ENCODE measurements at regions not wholly inside any gene's neighbourhood (a gene's known extent, or its start where the extent isn't known, plus 50 kb on each side); places are given as distances from the start of the nearest gene placed in this dataset.
"Not testable (repeated sequence)": the region's sequence is repeated elsewhere in the genome, so short reads cannot be mapped to it uniquely, and the experiment has no call there.

DNA sequence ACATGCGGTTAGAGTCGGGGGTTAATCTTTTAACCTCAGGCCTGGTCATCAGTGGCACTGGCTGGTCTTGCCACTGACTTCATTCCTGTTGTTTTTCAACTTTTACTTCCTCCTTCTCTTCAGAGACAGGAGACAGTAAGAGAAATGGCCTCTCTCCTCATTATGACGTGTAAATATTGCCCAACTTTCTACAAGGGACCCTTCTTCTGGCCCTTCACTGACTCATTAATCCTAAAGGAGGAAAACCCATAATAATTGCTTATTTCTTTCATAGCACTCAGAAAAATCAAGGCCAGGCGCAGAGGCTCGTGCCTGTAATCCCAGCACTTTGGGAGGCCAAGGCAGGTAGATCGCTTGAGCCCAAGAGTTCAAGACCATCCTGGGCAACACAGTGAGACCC is 89.3 kb upstream of the SLC1A4 start:
- H3K14ac ChIP-seq (replicated peaks; ENCODE audit: low read depth, low read length); H2AK9ac ChIP-seq (replicated peaks; ENCODE audit: low read depth, low read length, poor library complexity); H3K79me1 ChIP-seq (ENCODE audit: low read depth in 1 of 2, low read length in 2 of 2); H2BK120ac ChIP-seq (ENCODE audit: low read depth, low read length); H3K9ac ChIP-seq (ENCODE audit: low read depth, low read length); H2BK20ac ChIP-seq (ENCODE audit: low read depth, low read length); H3K27ac ChIP-seq (ENCODE audit: insufficient read depth, low read length); H3K4me1 ChIP-seq (ENCODE audit: control insufficient read depth, insufficient read depth, low read length); BruUV-seq (replicated peaks); H3K4me2 ChIP-seq (ENCODE audit: low read depth, low read length); H2AK5ac ChIP-seq (ENCODE audit: low read depth, low read length); H3K18ac ChIP-seq (ENCODE audit: low read depth, low read length); H2AFZ ChIP-seq (replicated peaks; ENCODE audit: low read length, poor library complexity); H3K36me3 ChIP-seq (ENCODE audit: control insufficient read depth, insufficient read depth, low read length); H3K23ac ChIP-seq (ENCODE audit: low read depth, low read length); H2BK5ac ChIP-seq (ENCODE audit: low read depth, low read length, poor library complexity, severe bottlenecking); H3K56ac ChIP-seq (ENCODE audit: extremely low read depth, insufficient read depth, low read length); H4K5ac ChIP-seq (ENCODE audit: low read depth, low read length); H4K20me1 ChIP-seq (ENCODE audit: insufficient read depth, low read length); H3K4me3 ChIP-seq (ENCODE audit: insufficient read depth, low read depth, low read length); H3K9me1 ChIP-seq (ENCODE audit: insufficient read depth, low read length); H3K9me3 ChIP-seq (ENCODE audit: control insufficient read depth, insufficient read depth, low read length); intact Hi-C loops (cut with micrococcal nuclease); H4K91ac ChIP-seq (ENCODE audit: insufficient read depth, low read depth, low read length); POLR2A ChIA-PET (ENCODE audit: unreplicated experiment); H4K8ac ChIP-seq (ENCODE audit: low read depth in 2 of 2, low read length in 2 of 2); dilution Hi-C loops (cut with HindIII; ENCODE audit: low sequenced_read_pairs, unreplicated experiment); H3K4ac ChIP-seq (ENCODE audit: low read depth, low read length); ATAC-seq (ENCODE audit: low read depth); H2BK15ac ChIP-seq (ENCODE audit: low read depth, low read length); DNase-seq; CTCF ChIA-PET: not testable (repeated sequence)
- WGBS, 2 experiments (ENCODE audit: extremely low coverage in 2 of 2, insufficient read length in 1 of 2) = 75% methylated on average over 2 of the region's 6 CpGs; no CpG with 5 or more reads in 1 of the 2 experiments
- H3K27me3 ChIP-seq (ENCODE audit: control insufficient read depth, insufficient read depth, low read length) = peaks cover 33% of the 10 kb centered on the region
- in situ Hi-C loops (cut with MboI; ENCODE audit: low sequenced_read_pairs) = loop anchor here (25.0 kb wide), 2 partner anchors 262 to 863 kb away; no protein-coding TSS in a partner anchor

Data from IMR-90 (cell line).